T-cell (primary cell): ENCODE measurements at regions not wholly inside any gene's neighbourhood (a gene's known extent, or its start where the extent isn't known, plus 50 kb on each side); places are given as distances from the start of the nearest gene placed in this dataset.
"Not testable (repeated sequence)": the region's sequence is repeated elsewhere in the genome, so short reads cannot be mapped to it uniquely, and the experiment has no call there.

Source experiments
- ATAC-seq, 4 experiments: fragments of 200-7000 bp in 3 of 4; fragments of 150-1000 bp in 1 of 4; cut with Tn5 transposase; replicated peaks in 1 of 4; 1 replicate in 3 of 4; 2 replicates in 1 of 4; pipeline ENCODE4 v1.10.0; 2021; ENCODE audit warnings: moderate library complexity in 3 of 4, mild to moderate bottlenecking in 2 of 4, moderate number of reproducible peaks in 1 of 4
- CTCF ChIA-PET, 2 donors: fragments of 300-600 bp; sonication (Branson Sonifier 250); formaldehyde crosslinking; loops; one replicate each; lab custom pipeline; 2022; ENCODE audit warnings: antibody characterized with exemption in 2 of 2; lab: Charles Lee
- POLR2A ChIA-PET, 2 donors: fragments of 300-600 bp; sonication (Branson Sonifier 250); formaldehyde crosslinking; loops; one replicate each; lab custom pipeline; 2022; ENCODE audit warnings: antibody characterized with exemption in 2 of 2; lab: Charles Lee
- DNase-seq, 35 experiments: peaks; one replicate each; pipeline versions ENCODE4 v3.0.0 to v3.0.0-alpha.2; 2013 to 2023
- H3K27ac ChIP-seq: one replicate; pipeline ENCODE4 v1.5.1; 2013; ENCODE audit warnings: low read length
- H3K27me3 ChIP-seq, 2 experiments: replicated peaks in 1 of 2; 1 replicate in 1 of 2; 2 replicates in 1 of 2; pipeline versions ENCODE4 v1.6.1 to v1.7.0; 2013; ENCODE audit warnings: low read length in 1 of 2, mixed read lengths in 1 of 2; ENCODE audit not compliant: control insufficient read depth in 2 of 2, insufficient read depth in 2 of 2; ENCODE audit errors: extremely low read depth in 1 of 2
- H3K36me3 ChIP-seq, 2 donors: 1 replicate in 1 of 2; 2 replicates in 1 of 2; pipeline versions ENCODE4 v1.6.1 to v1.7.0; 2013; ENCODE audit warnings: low read length in 1 of 2; ENCODE audit not compliant: control insufficient read depth in 2 of 2, insufficient read depth in 1 of 2; ENCODE audit errors: extremely low read depth in 1 of 2
- H3K4me1 ChIP-seq, 2 experiments: 1 replicate in 1 of 2; 2 replicates in 1 of 2; pipeline versions ENCODE4 v1.6.1 to v1.7.0; 2013; ENCODE audit warnings: low read length in 2 of 2, mixed read lengths in 1 of 2; ENCODE audit not compliant: insufficient read depth in 2 of 2, control insufficient read depth in 1 of 2; ENCODE audit errors: extremely low read depth in 1 of 2
- H3K4me3 ChIP-seq, 2 donors: 1 replicate in 1 of 2; 2 replicates in 1 of 2; pipeline versions ENCODE4 v1.5.1 to v1.7.0; 2013; ENCODE audit warnings: mild to moderate bottlenecking in 2 of 2, low read length in 1 of 2, moderate library complexity in 1 of 2; ENCODE audit not compliant: control insufficient read depth in 1 of 2; ENCODE audit errors: extremely low read depth in 1 of 2
- H3K9me3 ChIP-seq: 2 replicates; pipeline ENCODE4 v1.7.0; 2013
- H3K27ac Mint-ChIP-seq, 2 donors: one replicate each; pipeline ENCODE4 v1.8.0; 2020 to 2021; ENCODE audit warnings: mild to moderate bottlenecking in 2 of 2, mixed read lengths in 2 of 2
- H3K27me3 Mint-ChIP-seq, 2 donors: one replicate each; pipeline ENCODE4 v1.8.0; 2021 to 2022; ENCODE audit warnings: mixed read lengths in 2 of 2
- H3K36me3 Mint-ChIP-seq: one replicate; pipeline ENCODE4 v1.8.0; 2021; ENCODE audit warnings: mixed read lengths
- H3K4me1 Mint-ChIP-seq, 3 donors: one replicate each; pipeline ENCODE4 v1.8.0; 2020 to 2022; ENCODE audit warnings: mixed read lengths in 3 of 3, mild to moderate bottlenecking in 1 of 3
- H3K4me3 Mint-ChIP-seq, 3 donors: one replicate each; pipeline ENCODE4 v1.8.0; 2020 to 2022; ENCODE audit warnings: mild to moderate bottlenecking in 3 of 3, mixed read lengths in 3 of 3, moderate library complexity in 3 of 3
- H3K9me3 Mint-ChIP-seq, 3 donors: one replicate each; pipeline ENCODE4 v1.8.0; 2020 to 2022; ENCODE audit warnings: mixed read lengths in 3 of 3
- WGBS: methylation state at CpG from one replicate; pipeline ENCODE4 v1.1.5; 2013; ENCODE audit warnings: missing lambda C conversion rate; ENCODE audit not compliant: insufficient coverage; 5-methylcytosine and 5-hydroxymethylcytosine counted together

DNA sequence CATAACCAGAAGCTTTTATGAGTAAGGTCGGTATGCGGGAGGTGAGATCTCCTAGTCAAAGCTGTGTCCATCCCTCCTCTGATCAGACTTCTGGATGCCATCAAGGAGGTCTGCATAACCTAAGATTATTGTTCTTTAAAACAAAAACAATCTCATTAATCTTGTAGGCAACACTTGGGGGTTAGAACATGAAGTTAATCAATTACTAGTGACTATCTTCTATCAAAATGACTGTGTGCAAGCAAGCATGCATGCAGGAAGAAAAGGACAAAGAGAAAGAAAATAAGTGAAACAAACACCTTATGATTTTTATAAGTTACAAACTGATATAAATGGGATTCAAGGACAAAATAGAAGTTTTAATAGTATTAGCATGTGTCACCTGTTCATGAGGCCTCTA is 2435.9 kb upstream of the PCDH20 start:
- 100% methylated on average over 1 of the region's 2 CpGs for WGBS
- peaks cover 0 to 7% (median 5%) of the 10 kb centered on the region in 3 donors for H3K9me3 Mint-ChIP-seq
- H3K27me3 Mint-ChIP-seq, result no peaks in the 10 kb centered on the region
- CTCF ChIA-PET, result no interaction called here
- H3K36me3 ChIP-seq, result no peaks in the 10 kb centered on the region
- no peaks in the 10 kb centered on the region for H3K4me1 ChIP-seq
- ATAC-seq (no peak), DNase-seq (no peak)
- no peaks in the 10 kb centered on the region for H3K36me3 Mint-ChIP-seq
- no peak overlapping the region for H3K4me3 Mint-ChIP-seq
- H3K4me3 ChIP-seq, result no peak overlapping the region
- H3K27ac Mint-ChIP-seq, result no peak overlapping the region
- no peaks in the 10 kb centered on the region for H3K4me1 Mint-ChIP-seq
- POLR2A ChIA-PET, result no interaction called here
- peaks cover 3% of the 10 kb centered on the region for H3K9me3 ChIP-seq
- no peak overlapping the region for H3K27ac ChIP-seq
- no peaks in the 10 kb centered on the region for H3K27me3 ChIP-seq

GRCh38 chr13:63843766-63844699 is 2428.4 kb upstream of the PCDH20 start:
- Histone ChIP-seq H3K4me1 (no peaks in the 10 kb centered on the region), H3K4me3 (no peak overlapping the region), H3K9me3 (no peaks in the 10 kb centered on the region), H3K27ac (no peak overlapping the region), H3K36me3 (no peaks in the 10 kb centered on the region), H3K27me3 (no peaks in the 10 kb centered on the region)
- CTCF ChIA-PET, result no interaction called here
- Mint-ChIP-seq H3K4me1 (no peaks in the 10 kb centered on the region), H3K27me3 (no peaks in the 10 kb centered on the region), H3K36me3 (no peaks in the 10 kb centered on the region), H3K27ac (no peak overlapping the region), H3K9me3 (peaks cover 1 to 7% (median 3%) of the 10 kb centered on the region in 3 donors), H3K4me3 (no peak overlapping the region)
- ATAC-seq, result no peak
- WGBS, result 93% methylated on average over 6 of the region's 42 CpGs
- DNase-seq, result no peak
- POLR2A ChIA-PET, result no interaction called here

- POLR2A ChIA-PET, result no interaction called here
- no peak for ATAC-seq
- no peak overlapping the region for H3K27ac Mint-ChIP-seq
Observed at GRCh38 chr13:63842102-63842501, 2426.5 kb upstream of the PCDH20 start.

GRCh38 chr13:63840551-63841421 is 2425.1 kb upstream of the PCDH20 start:
- H3K27ac Mint-ChIP-seq, result no peak overlapping the region

More at GRCh38 chr13:63842102-63842501, 2426.5 kb upstream of the PCDH20 start:
- DNase-seq, result no peak
- H3K27me3 Mint-ChIP-seq, result no peaks in the 10 kb centered on the region
- no peak overlapping the region for H3K4me3 Mint-ChIP-seq
- H3K27me3 ChIP-seq, result no peaks in the 10 kb centered on the region
- CTCF ChIA-PET, result no interaction called here
- H3K4me3 ChIP-seq, result no peak overlapping the region
- H3K4me1 ChIP-seq, result no peaks in the 10 kb centered on the region
- H3K36me3 Mint-ChIP-seq, result no peaks in the 10 kb centered on the region
- no peaks in the 10 kb centered on the region for H3K4me1 Mint-ChIP-seq
- no peaks in the 10 kb centered on the region for H3K9me3 ChIP-seq
- no peaks in the 10 kb centered on the region for H3K36me3 ChIP-seq
- peaks cover 3 to 7% (median 3%) of the 10 kb centered on the region in 3 donors for H3K9me3 Mint-ChIP-seq
- H3K27ac ChIP-seq, result no peak overlapping the region
- 93% methylated on average over 7 of the region's 17 CpGs for WGBS

GRCh38 chr13:63838366-63839110 is 2422.9 kb upstream of the PCDH20 start:
- ATAC-seq (no peak), DNase-seq (no peak)
- Mint-ChIP-seq H3K27me3 (no peaks in the 10 kb centered on the region), H3K36me3 (no peaks in the 10 kb centered on the region), H3K4me3 (no peak overlapping the region), H3K4me1 (no peaks in the 10 kb centered on the region), H3K9me3 (peaks cover 0 to 3% (median 3%) of the 10 kb centered on the region in 3 donors), H3K27ac (no peak overlapping the region)
- H3K27ac ChIP-seq, result no peak overlapping the region
- H3K36me3 ChIP-seq, result no peaks in the 10 kb centered on the region
- ChIA-PET CTCF (no interaction called here), POLR2A (no interaction called here)
- H3K27me3 ChIP-seq, result no peaks in the 10 kb centered on the region
- no peaks in the 10 kb centered on the region for H3K9me3 ChIP-seq
- no peak overlapping the region for H3K4me3 ChIP-seq
- no peaks in the 10 kb centered on the region for H3K4me1 ChIP-seq
- 94% methylated on average over 6 of the region's 18 CpGs for WGBS

More at GRCh38 chr13:63840551-63841421, 2425.1 kb upstream of the PCDH20 start:
- H3K4me1 ChIP-seq, result no peaks in the 10 kb centered on the region
- Mint-ChIP-seq H3K9me3 (peaks cover 0 to 3% (median 3%) of the 10 kb centered on the region in 3 donors), H3K27me3 (no peaks in the 10 kb centered on the region), H3K36me3 (no peaks in the 10 kb centered on the region), H3K4me3 (no peak overlapping the region), H3K4me1 (no peaks in the 10 kb centered on the region)
- 89% methylated on average over 11 of the region's 44 CpGs for WGBS
- CTCF ChIA-PET, result no interaction called here
- ATAC-seq (no peak), DNase-seq (no peak)
- no peaks in the 10 kb centered on the region for H3K9me3 ChIP-seq
- POLR2A ChIA-PET, result no interaction called here
- H3K36me3 ChIP-seq, result no peaks in the 10 kb centered on the region
- H3K27ac ChIP-seq, result no peak overlapping the region
- H3K27me3 ChIP-seq, result no peaks in the 10 kb centered on the region
- no peak overlapping the region for H3K4me3 ChIP-seq

DNA sequence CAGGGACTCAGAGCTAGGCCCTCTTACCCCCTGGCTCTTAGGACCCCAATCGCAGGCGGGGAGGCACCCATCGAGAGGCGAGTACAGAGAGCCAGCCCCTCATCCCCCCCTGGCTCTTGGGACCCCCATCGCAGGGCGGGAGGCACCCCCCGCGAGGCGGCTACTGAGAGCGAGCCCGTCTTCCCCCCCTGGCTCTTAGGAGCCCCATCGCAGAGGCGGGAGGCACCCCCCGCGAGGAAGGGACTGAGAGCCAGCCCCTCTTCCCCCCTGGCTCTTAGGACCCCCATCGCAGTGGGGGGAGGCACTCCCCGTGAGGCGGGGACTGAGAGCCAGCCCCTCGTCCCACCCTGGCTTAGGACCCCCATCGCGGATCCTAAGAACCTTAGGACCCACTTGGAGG is 2422.1 kb upstream of the PCDH20 start:
- H3K27me3 Mint-ChIP-seq, H3K4me1 ChIP-seq, CTCF ChIA-PET, H3K27me3 ChIP-seq, H3K27ac ChIP-seq, H3K36me3 Mint-ChIP-seq, H3K4me1 Mint-ChIP-seq, H3K9me3 ChIP-seq, H3K36me3 ChIP-seq, H3K9me3 Mint-ChIP-seq, POLR2A ChIA-PET, DNase-seq, H3K4me3 Mint-ChIP-seq, ATAC-seq, H3K27ac Mint-ChIP-seq, H3K4me3 ChIP-seq: not testable (repeated sequence)
- 100% methylated on average over 3 of the region's 21 CpGs for WGBS
